Hematopoietic multipotent progenitor cell treated with erythropoietin and hydrocortisone succinate and interleukin-3 and kit ligand, for 4 days (in vitro differentiated cells): ENCODE measurements at regions not wholly inside any gene's neighbourhood (a gene's known extent, or its start where the extent isn't known, plus 50 kb on each side); places are given as distances from the start of the nearest gene placed in this dataset.
"Not testable (repeated sequence)": the region's sequence is repeated elsewhere in the genome, so short reads cannot be mapped to it uniquely, and the experiment has no call there.

Experiments used
- DNase-seq: peaks from one replicate; pipeline ENCODE4 v3.0.0-alpha.2; 2015

GRCh38 chr1:228681076-228681565 is 54.2 kb upstream of the RHOU start:
- DNase-seq: not testable (repeated sequence)

GRCh38 chr1:228683428-228683827 is 51.9 kb upstream of the RHOU start:
- DNase-seq: no peak

- DNase-seq: no peak
Measured at GRCh38 chr1:228684607-228685006, 50.7 kb upstream of the RHOU start.

- DNase-seq: no peak
Measured at GRCh38 chr1:228685081-228685660, 50.1 kb upstream of the RHOU start.
